ENCODE measurements at regions not wholly inside any gene's neighbourhood (a gene's known extent, or its start where the extent isn't known, plus 50 kb on each side); places are given as distances from the start of the nearest gene placed in this dataset.

DNA sequence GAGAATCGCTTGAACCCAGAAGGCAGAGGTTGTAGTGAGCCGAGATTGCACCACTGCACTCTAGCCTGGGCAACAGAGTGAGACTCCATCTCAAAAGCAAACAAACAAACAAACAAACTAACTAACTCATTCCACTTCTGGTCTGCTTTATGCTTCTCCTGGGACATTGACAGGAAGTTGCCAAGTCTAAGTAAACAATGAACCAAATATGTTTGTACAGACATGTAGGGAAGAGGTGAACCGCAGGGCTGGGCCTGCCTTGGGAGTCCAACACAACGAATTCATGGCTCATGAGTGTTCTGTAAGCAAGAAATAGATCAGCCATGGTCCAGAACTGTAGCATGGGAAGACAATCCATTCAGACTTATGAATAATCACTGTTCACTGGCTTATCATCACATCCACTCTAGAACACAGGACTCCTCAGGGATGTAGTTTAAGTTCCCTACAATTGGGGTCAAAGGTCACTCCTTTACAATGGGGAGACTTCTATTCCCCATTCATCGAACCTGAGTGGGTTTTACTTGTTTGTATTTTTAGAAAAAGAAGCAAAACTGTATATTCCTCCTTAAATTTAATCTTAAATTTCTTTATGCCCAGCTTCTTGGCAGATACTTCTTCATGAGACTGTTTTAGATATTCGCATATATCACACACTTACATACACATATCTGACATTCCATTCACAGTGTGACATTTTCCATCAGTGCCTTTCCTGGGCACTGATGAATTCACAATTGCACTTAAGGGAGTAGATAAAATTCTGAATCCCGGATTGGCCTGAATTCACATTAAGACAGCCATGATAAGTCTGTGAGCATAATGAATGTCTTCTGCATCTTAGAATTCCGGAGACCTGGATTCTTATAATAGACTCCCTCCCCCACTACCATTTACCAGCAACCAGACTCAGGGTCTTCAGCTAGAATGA is 159.1 kb upstream of the EEPD1 start:
- no peak for DNase-seq (ENCODE audit: low spot score)
- in situ Hi-C loops (cut with HindIII; ENCODE audit: low sequenced_read_pairs), result loop anchor here (25.0 kb wide), 1 partner anchor 318 kb away; no protein-coding TSS in a partner anchor

DNA sequence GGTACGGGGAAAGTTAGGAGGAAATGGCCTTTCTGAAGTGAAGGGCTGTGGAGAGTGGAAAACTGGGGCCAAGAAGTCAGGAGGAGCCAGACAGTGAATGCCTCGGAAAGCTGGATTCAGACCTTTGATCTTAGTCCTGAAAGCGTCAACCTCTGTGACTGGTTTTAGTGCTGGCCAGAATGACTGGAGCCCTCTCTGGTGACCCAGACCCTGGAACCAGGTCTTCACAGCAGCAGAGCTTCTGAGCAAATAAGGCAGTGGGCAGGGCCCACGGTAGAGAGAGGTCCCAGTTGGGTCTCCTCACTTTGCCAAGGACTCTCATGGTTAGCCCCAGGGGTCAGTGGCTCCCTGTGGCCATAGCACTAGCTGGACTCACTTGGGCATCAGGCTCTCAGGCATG is 157.7 kb upstream of the EEPD1 start:
- DNase-seq (ENCODE audit: low spot score), result no peak
- in situ Hi-C loops (cut with HindIII; ENCODE audit: low sequenced_read_pairs), result loop anchor here (25.0 kb wide), 1 partner anchor 317 kb away; no protein-coding TSS in a partner anchor

DNA sequence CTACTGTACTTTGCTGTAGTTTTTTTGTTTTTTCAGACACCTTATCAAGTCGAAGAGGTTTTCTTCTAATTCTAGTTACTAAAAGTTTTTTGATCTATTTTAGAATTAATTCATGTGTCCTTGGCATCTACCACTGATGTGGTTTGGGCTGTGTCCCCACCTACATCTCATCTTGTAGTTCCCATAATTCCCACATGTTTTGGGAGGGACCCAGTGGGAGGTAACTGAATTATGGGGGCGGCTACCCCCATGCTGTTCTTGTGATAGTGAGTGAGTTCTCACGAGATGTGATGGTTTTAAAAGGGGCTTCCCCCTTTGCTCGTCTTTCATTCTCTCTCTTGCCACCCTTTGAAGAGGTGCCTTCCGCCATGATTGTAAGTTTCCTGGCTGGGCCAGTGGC is 154.6 kb upstream of the EEPD1 start:
- no peak for DNase-seq (ENCODE audit: low spot score)
- in situ Hi-C loops (cut with HindIII; ENCODE audit: low sequenced_read_pairs), result loop anchor here (25.0 kb wide), 1 partner anchor 314 kb away; no protein-coding TSS in a partner anchor

DNA sequence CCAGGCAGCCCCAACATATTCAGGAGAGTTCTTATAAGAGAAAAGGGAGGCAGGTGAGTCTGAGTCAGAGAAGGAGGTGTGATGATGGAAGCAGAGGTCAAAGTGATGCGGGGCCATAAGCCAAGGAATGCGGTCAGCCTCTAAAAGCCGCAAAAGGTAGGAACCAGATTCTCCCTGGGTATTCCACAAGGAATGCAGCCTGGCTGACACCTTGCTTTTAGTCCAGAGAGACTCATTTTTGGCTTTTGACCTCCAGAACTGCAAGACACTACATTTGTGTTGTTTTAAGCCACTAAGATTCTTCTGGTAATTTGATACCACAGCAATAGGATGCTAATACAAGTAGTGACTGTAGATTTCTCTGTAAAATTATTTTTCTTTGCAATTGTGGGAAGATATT is 151.5 kb upstream of the EEPD1 start:
- in situ Hi-C loops (cut with HindIII; ENCODE audit: low sequenced_read_pairs), result no loop called here
- no peak for DNase-seq (ENCODE audit: low spot score)

DNA sequence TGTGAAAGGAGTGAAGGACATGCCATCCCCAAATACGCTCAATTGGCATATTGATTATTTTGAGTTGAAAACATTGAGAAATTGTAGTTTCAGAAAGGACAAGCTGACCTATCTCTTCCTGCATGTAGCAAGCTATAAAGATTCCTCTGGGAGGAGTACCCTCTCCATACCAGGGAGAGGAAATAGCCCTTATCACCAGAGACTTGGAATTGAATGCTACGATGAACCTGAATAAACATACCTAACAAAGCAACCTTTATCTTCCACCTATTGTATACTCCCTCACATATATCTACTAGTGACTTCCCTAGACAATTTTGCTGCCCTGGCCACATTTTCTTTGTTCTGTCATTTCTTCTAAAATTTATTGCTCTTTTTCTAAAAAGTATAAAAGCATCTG is 150.2 kb upstream of the EEPD1 start:
- in situ Hi-C loops (cut with HindIII; ENCODE audit: low sequenced_read_pairs), result no loop called here
- DNase-seq (ENCODE audit: low spot score), result no peak

DNA sequence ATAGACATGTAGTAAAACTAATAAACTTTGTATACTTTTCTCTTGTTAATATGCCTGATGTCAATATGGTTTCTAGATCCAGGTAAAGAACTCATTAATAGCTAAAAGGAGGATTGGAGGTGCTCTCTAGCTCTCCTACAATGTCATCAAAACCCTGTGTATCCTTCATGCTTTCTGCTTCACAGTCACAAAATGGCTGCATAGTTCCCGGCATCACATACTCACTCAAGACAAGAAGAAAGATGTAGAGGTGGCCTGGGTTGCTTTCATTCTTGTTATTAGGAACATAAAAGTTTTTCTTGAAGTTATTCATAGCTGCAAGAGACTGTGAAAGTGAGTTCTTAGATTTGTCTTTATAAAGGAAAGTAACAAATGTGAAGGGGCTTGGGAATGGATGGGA is 149.7 kb upstream of the EEPD1 start:
- DNase-seq (ENCODE audit: low spot score), result no peak
- in situ Hi-C loops (cut with HindIII; ENCODE audit: low sequenced_read_pairs), result no loop called here

DNA sequence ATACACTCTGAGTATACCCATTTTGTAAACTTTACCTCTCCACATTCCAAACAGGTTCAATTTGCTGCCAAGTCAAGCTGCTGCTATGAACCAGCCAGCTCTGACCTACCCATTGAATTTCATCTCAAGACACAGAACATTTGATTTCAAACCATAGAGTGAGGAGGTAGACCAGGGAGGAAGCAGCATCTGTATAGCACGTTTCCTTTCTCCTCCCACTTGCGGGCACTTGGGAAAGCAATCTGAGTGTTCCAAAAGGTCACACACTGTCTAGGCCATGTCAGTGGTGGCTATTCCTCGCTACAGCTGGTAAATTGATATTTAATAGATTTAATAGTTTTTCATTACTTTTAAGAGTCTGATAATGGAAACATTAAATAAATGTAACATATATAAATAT is 147.8 kb upstream of the EEPD1 start:
- no peak for DNase-seq (ENCODE audit: low spot score)
- in situ Hi-C loops (cut with HindIII; ENCODE audit: low sequenced_read_pairs), result no loop called here

DNA sequence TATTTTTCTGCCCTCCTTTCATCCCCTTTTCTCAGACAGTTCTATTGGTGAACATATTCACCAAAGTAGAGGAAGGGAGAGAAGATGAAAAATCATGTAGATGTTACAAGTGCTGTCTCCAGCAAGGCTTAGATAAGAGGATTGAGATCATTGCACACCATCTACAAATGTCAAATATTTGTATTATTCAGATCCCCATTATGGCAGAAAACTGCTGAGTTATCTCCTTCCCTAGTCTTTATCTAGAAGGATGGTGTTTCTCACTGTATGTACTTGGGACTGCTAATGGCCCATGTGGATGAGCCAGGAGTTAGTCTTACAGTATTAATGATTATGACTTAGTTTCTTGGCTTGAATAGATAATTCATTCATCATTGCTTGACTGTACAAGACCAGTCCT is 147.2 kb upstream of the EEPD1 start:
- in situ Hi-C loops (cut with HindIII; ENCODE audit: low sequenced_read_pairs), result no loop called here
- no peak for DNase-seq (ENCODE audit: low spot score)

DNA sequence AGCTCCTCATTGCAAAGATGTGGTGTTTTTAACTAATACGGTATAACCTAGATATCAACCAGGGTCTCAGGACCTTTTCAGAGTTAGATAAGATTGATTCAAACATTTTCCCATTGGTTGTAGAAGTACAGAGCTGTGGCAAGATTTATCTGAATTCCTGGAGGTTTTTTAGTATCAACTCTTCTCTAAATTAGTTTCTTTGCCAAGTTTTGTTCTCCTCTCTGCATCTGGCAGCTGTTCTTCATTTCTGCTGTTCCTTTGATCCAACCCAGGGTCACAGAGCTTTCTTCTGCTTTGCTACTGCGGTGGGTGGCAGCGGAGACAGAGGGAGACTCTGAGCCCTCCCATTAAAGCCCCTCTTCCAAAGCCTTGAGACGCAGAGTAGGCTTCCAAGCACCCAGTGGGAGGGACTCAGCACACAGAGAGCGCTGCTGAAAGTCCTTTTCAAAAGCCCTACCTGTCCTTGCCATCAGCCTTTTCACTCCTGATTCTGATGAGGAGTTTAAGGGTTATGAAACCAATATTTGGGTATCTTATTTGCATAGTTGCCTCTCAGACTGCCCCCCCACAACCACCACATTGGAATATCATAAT is 146.3 kb upstream of the EEPD1 start:
- DNase-seq (ENCODE audit: low spot score), result no peak
- in situ Hi-C loops (cut with HindIII; ENCODE audit: low sequenced_read_pairs), result no loop called here

DNA sequence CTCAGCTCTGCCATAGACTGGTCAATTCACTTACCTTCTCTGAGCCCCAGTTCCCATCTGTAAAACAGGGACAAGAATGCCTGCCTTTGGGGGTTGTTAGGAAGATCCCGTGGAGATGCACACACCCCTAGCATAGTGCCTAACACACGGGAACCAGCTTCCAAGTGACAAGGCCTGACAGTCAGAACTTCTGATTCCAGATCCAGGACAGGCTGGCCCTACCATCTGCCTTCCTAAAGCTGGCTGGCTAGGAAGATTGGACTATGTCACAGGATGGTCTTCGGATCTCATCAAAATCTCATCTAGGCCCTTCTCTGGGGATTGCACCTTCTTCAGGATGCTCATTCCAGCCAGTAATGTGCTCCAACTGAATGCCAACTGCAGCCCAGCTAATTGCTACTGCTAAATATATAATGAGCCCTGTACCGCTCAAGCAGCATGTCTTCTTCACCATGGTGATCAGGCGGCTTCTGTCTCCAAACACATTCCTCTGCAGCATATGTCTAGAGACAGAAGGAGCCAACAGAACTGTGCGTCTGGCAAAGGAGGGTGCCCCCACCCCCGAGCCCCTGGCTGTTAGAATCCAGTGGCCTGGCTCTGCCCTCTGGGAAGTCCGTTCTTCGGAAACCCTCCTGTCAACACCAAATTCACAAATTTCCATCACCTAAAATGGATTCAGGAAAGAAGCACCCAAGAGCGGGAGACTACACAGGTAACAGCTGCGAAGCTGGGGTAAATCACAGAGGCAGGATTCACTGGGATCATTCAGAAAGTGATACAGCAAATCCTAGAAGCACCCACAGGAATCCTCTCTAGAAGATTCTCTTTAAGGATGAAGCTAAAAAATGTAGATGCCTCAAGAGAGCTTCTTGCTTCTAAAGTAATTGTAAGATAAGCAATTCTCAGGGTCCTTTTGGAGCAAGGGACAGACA is 142.1 kb upstream of the EEPD1 start:
- in situ Hi-C loops (cut with HindIII; ENCODE audit: low sequenced_read_pairs), result no loop called here
- DNase-seq (ENCODE audit: low spot score), result peak; percentile 79

DNA sequence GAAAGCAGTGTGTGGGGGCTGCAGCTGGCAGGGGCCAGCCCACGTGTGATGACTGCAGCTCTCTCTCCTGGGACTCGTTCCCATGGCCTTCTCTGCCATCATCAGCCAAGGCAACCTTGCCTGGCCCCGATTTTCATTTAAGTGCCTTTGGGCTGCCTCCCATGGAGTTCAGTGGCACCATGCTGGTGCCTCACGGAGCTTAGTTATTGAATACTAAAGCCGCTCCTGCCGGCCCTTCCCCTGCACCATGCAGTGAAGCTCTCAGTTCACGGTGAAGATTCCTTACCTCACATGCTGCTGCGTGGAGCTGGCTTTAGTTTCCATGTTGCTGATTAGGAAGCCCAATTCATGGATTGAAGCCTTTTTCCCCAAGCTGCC is 141.5 kb upstream of the EEPD1 start:
- in situ Hi-C loops (cut with HindIII; ENCODE audit: low sequenced_read_pairs), result no loop called here

DNA sequence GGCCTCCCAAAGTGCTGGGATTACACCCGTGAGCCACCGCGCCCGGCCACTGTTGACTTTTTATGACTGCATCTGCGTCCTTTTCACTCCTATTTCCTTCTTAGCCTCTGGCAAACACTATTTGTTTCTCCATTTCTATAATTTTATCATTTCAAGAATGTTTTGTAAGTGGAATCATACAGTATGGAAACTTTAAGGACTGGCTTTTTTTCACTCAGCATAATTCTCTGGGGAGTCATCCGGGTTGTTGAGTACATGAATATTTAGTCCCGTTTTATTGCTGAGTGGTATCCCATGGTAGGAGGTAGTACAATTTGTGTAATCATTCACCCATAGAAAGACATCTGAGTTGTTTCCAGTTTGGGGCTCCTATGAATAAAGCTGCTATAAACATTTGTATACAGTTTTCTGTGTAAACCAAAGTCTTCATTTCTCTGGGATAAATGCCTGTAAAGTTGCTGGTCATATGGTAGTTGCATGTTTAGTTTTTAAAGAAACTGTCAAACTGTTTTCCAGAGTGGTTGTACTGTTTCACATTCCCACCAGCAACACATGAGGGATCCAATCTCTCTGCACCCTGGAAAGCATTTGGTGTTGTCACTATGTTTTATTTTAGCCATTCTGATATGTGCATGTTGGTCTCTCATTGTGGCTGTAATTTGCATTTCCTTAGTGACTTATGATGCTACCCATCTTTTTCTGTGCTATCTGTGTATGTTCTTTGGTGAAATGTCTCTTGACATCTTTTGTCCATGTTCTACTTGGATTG is 139.6 kb upstream of the EEPD1 start:
- no peak for DNase-seq (ENCODE audit: low spot score)
- in situ Hi-C loops (cut with HindIII; ENCODE audit: low sequenced_read_pairs), result no loop called here

More for the DNA sequence above, 141.5 kb upstream of the EEPD1 start:
- DNase-seq (ENCODE audit: low spot score), result peak; percentile 11

DNA sequence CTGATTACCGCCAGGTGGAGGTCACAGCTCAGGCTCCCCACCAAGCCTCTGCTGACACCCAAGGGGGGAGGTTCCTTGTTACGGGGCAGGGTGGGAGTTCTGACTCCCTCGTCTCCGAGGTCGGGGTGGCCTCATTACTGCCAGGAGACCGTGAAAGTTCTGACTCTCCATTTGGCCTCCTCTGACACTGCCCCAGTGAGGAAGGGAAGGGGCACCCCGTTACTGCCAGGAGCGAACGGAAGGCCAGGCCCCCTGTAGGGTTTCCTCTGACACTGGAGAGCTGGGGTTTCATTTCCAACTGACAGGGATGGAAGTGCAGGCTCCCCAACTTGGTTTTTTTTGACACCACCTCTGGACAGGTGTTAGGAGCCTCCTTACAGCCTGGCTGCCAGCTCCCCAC is 138.1 kb upstream of the EEPD1 start:
- in situ Hi-C loops (cut with HindIII; ENCODE audit: low sequenced_read_pairs), result no loop called here
- DNase-seq (ENCODE audit: low spot score), result no peak

DNA sequence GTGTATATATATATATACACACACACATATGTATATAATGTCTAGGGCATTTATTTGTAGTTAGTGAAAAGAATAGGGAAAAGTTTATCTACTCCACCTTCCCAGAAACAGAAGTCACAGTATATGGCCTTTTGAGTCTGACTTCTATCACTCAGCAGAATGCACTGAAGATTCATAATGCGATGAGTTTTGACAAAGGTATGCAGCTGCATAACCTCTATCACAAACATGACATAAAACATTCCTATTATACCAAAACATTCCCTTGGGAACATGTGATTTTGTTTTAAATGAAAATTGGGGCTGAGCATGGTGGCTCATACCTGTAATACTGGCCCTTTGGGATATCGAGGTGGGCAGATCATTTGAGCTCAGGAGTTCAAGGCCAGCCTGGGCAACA is 137.3 kb upstream of the EEPD1 start:
- DNase-seq (ENCODE audit: low spot score), result no peak
- in situ Hi-C loops (cut with HindIII; ENCODE audit: low sequenced_read_pairs), result no loop called here

DNA sequence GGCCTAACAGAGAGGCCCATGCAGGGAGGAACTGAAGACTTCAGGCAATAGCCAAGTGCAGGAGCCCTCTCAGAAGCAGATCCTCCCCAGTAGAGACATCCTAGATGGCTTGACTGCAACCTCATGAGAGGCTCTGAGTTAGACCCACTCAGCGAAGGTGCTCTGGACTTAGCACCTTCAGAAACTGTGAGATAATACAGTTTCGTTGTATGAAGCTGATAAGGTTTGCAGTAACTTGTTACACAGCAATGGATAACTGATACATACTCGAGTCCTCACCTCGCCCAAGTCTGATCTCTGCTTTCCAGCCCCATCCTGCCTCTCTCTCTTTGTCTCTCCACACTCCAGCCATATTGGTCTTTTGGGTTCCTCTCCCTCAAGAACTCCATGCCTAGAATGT is 136.4 kb upstream of the EEPD1 start:
- in situ Hi-C loops (cut with HindIII; ENCODE audit: low sequenced_read_pairs), result no loop called here
- no peak for DNase-seq (ENCODE audit: low spot score)

DNA sequence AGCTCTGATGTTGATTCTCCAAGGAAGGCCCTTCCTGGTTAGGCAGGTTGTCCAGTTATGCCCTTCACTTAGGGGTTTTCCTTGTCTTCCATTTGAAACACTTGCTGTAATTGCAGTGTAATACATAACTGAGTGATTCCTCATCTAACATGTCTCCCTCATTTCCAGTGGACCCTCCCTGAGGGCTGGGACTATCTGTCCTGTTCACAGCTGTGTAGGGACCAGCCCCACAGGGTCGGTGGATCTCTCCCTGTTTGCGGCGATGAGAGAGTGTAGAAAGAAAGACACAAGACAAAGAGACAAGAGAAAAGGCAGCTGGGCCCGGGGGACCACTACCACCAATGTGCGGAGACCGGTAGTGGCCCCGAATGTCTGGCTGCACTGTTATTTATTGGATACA is 135.9 kb upstream of the EEPD1 start:
- no peak for DNase-seq (ENCODE audit: low spot score)
- in situ Hi-C loops (cut with HindIII; ENCODE audit: low sequenced_read_pairs), result no loop called here

DNA sequence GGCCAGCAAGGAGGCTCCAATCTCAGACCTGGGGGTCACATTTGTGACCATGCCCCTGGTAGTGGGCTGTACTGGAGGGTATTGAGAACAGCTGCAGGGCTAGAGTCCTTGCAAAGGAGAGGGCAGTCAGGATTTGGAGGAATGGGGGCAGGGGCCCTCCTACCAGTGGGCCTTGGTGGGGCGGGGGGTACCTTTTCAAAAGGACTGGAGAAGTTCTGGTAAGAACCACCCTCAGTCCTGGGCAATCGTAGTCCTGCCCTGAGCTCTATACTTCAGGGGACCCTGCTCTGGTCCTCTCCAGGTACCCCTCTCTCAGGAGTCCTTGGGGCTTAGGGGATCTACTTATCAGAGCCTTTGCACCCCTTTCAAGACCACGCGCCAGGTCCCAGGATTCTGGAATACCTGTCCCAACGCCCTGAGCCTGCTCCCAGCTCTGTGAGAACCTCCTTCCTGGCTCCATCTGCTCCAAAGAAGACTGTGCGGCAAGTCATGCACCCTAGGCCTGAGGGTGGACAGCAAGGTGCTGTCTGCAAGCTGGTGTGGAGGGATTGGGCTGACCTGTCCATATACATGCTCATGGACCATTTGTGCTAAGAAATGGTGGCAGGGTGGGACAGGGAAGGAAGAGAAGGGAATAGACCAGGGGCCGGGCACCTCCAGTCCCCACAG is 134.1 kb upstream of the EEPD1 start:
- in situ Hi-C loops (cut with HindIII; ENCODE audit: low sequenced_read_pairs), result no loop called here
- no peak for DNase-seq (ENCODE audit: low spot score)

DNA sequence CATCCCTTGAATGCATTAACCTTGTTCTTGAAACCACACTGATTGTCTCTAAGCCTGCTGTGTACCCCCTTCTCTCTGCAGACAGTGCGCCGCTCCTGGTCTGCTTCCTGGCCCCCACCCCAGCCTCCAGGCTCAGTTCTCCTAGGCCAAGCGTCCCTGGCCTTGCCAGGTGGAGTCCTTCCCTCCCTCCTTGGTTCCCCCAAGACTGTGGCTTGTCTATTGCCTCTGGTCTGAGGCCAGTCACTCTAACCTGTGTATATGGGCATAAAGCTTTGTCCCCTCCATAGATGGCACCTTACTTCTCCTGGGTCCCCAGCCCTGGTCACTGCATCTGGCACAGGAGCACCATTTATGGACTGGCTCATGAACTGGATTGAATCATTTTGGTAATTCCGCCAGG is 133.5 kb upstream of the EEPD1 start:
- in situ Hi-C loops (cut with HindIII; ENCODE audit: low sequenced_read_pairs), result no loop called here

DNA sequence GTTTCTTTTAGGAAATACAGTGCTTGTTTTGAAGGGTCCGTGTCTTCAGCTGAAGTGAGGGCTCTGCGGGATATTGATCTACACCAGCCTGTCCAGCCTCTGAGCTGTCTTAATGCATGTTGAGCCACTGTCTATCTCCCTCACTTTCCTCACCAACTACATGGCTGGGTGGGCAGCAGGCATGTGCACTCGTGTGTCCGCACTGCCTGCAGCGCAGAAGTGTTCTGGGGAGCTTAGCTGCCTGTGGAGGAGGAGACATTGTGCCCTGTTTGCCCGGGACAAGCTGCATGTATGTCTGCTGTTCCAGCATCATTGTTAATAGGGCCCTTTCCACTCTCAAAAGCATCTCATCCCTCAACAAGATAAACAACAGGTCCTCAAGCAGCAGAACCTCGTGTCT is 133.1 kb upstream of the EEPD1 start:
- in situ Hi-C loops (cut with HindIII; ENCODE audit: low sequenced_read_pairs), result no loop called here
- DNase-seq (ENCODE audit: low spot score), result no peak

More for the DNA sequence above, 133.5 kb upstream of the EEPD1 start:
- DNase-seq (ENCODE audit: low spot score), result no peak

All from G401 (cell line).